Fibroblast of villous mesenchyme (primary cell): ENCODE measurements at regions not wholly inside any gene's neighbourhood (a gene's known extent, or its start where the extent isn't known, plus 50 kb on each side); places are given as distances from the start of the nearest gene placed in this dataset.

Experiments used
- DNase-seq: peaks from one replicate; pipeline ENCODE4 v3.0.0-alpha.2; 2010; ENCODE audit warnings: low read depth
- H3K4me3 ChIP-seq: 2 replicates; pipeline ENCODE4 v1.5.1; 2011; ENCODE audit warnings: low read depth, mild to moderate bottlenecking, low read length
- TF ChIP-seq, protein P1 (sequence below): IDR thresholded peaks from 2 replicates; pipeline ENCODE4 v1.5.1; 2012; ENCODE audit warnings: low read depth, mild to moderate bottlenecking, low read length; ENCODE audit not compliant: insufficient read depth

DNA sequence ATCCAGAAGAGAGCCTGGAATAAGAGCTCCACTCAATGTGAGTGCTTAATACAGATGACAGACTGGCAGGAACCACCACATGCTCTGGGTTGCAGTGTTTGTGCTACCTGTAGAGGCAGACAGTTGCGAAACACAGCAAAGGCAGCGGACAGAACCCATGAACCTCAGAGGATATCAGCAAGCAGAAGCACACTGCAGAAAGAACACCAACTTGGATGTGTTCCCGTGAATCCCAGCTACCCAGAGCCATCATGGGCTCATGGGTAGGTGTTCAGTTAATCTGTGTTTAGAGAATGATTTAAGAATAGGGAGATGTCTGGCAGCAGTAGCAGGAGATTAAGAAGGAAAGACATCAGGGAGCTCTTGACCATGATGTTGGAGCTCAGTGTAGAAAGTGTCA lies 133.3 kb upstream of the FOXQ1 start:
- no peak overlapping the region for H3K4me3 ChIP-seq
- no peak for DNase-seq
- TF ChIP-seq, protein P1, sequence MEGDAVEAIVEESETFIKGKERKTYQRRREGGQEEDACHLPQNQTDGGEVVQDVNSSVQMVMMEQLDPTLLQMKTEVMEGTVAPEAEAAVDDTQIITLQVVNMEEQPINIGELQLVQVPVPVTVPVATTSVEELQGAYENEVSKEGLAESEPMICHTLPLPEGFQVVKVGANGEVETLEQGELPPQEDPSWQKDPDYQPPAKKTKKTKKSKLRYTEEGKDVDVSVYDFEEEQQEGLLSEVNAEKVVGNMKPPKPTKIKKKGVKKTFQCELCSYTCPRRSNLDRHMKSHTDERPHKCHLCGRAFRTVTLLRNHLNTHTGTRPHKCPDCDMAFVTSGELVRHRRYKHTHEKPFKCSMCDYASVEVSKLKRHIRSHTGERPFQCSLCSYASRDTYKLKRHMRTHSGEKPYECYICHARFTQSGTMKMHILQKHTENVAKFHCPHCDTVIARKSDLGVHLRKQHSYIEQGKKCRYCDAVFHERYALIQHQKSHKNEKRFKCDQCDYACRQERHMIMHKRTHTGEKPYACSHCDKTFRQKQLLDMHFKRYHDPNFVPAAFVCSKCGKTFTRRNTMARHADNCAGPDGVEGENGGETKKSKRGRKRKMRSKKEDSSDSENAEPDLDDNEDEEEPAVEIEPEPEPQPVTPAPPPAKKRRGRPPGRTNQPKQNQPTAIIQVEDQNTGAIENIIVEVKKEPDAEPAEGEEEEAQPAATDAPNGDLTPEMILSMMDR: no peak

- no peak overlapping the region for H3K4me3 ChIP-seq
- TF ChIP-seq, protein P1: no peak
- DNase-seq: no peak
Observed at GRCh38 chr6:1176567-1176966, 135.3 kb upstream of the FOXQ1 start.

GRCh38 chr6:1175877-1176276 lies 136.0 kb upstream of the FOXQ1 start:
- no peak overlapping the region for H3K4me3 ChIP-seq
- DNase-seq: no peak
- TF ChIP-seq, protein P1: no peak

GRCh38 chr6:1170794-1171193 lies 141.1 kb upstream of the FOXQ1 start:
- no peak overlapping the region for H3K4me3 ChIP-seq
- DNase-seq: no peak
- TF ChIP-seq, protein P1: no peak

- no peak for DNase-seq
- TF ChIP-seq, protein P1: no peak
- H3K4me3 ChIP-seq: no peak overlapping the region
Observed at GRCh38 chr6:1164600-1164999, 147.3 kb upstream of the FOXQ1 start.

DNA sequence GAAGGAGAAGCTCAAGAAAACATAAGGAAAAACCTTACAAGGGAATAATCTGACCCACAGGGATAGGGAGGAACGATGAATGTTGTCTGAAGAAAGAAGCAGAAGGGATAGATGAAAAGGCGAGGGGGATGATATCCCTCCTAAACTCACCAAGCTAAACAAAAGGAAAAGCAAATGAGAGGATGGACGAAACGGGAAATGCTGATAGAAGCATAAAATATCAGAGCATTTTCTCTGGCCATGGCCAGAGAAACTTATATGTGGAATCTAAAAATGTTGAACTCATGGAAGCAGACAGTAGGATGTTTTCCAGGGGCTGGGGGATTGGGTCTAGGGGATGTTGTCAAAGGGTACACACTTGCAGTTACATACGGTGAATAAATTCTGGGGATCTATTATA lies 148.4 kb upstream of the FOXQ1 start:
- no peak for DNase-seq
- H3K4me3 ChIP-seq: no peak overlapping the region
- TF ChIP-seq, protein P1: no peak
